H1 (cell line): ENCODE measurements at regions not wholly inside any gene's neighbourhood (a gene's known extent, or its start where the extent isn't known, plus 50 kb on each side); places are given as distances from the start of the nearest gene placed in this dataset.

Source experiments
- SIRT6 ChIP-seq: IDR thresholded peaks from one replicate; pipeline ENCODE4 v1.7.1; 2012; ENCODE audit warnings: low read length, inconsistent platforms

DNA sequence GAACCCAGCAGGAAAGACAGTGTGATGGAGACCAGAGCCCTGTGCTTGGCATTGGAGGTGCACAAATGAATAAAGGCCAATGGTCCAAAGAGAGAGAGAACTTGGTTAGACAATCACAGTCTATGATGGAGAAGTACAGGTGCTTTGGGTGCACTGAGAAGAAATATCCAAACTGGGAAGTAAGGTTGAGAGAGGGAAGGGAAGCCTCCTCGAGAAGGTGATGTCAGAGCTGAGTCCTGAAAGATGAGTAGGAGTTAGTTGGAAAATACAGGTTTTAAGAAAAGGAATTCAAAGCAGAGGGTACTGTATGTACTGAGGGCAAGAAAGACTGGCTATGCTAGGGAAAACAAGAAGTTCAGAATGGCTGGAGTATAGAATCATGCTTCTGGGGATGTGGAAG lies 94.1 kb upstream of the CD53 start (continued):
- no peak for TF ChIP-seq SIRT6
